Fibroblast of lung (primary cell): ENCODE measurements at regions not wholly inside any gene's neighbourhood (a gene's known extent, or its start where the extent isn't known, plus 50 kb on each side); places are given as distances from the start of the nearest gene placed in this dataset.
"Not testable (repeated sequence)": the region's sequence is repeated elsewhere in the genome, so short reads cannot be mapped to it uniquely, and the experiment has no call there.

Experiments
- CTCF ChIP-seq, 2 donors: IDR thresholded peaks in 1 of 2; conservative IDR thresholded peaks in 1 of 2; 1 replicate in 1 of 2; 2 replicates in 1 of 2; pipeline ENCODE4 v1.5.1; 2011 to 2012; ENCODE audit warnings: low read length in 2 of 2, control low read depth in 1 of 2, inconsistent platforms in 1 of 2, low read depth in 1 of 2, mild to moderate bottlenecking in 1 of 2
- EZH2 ChIP-seq: IDR thresholded peaks from 2 replicates; pipeline ENCODE4 v1.5.1; 2012; ENCODE audit warnings: low read length, control low read depth, mild to moderate bottlenecking; ENCODE audit errors: missing control alignments

- TF ChIP-seq CTCF (conservative IDR thresholded peaks at IDR 0.05 in 1 of 2, IDR thresholded peaks at IDR 0.05 in 1 of 2; ENCODE audit: low read depth in 1 of 2, low read length in 2 of 2); EZH2: not testable (repeated sequence)
These were observed 102.4 kb downstream of the FAM72B start for GRCh38 chr1:121081625-121082199.
